Liver (tissue), 8 donors: ENCODE measurements at regions not wholly inside any gene's neighbourhood (a gene's known extent, or its start where the extent isn't known, plus 50 kb on each side); places are given as distances from the start of the nearest gene placed in this dataset.

Source experiments
- DNase-seq: peaks from one replicate; pipeline ENCODE4 v3.0.0-alpha.2; 2017; ENCODE audit warnings: low spot score
- H3K27ac ChIP-seq, 2 donors: one replicate each; pipeline ENCODE4 v1.7.0; 2013; ENCODE audit warnings: inconsistent platforms in 2 of 2, low read length in 2 of 2, control low read depth in 1 of 2, low read depth in 1 of 2, mild to moderate bottlenecking in 1 of 2
- H3K27me3 ChIP-seq, 4 donors: one replicate each; pipeline versions ENCODE4 v1.6.1 to v1.7.0; 2013; ENCODE audit warnings: low read length in 3 of 4, inconsistent platforms in 1 of 4, mild to moderate bottlenecking in 1 of 4, moderate library complexity in 1 of 4; ENCODE audit not compliant: control insufficient read depth in 4 of 4, insufficient read depth in 4 of 4
- H3K36me3 ChIP-seq, 4 donors: one replicate each; pipeline versions ENCODE4 v1.6.1 to v1.7.0; 2013; ENCODE audit warnings: low read length in 3 of 4, mild to moderate bottlenecking in 3 of 4, low read depth in 1 of 4, moderate library complexity in 1 of 4; ENCODE audit not compliant: control insufficient read depth in 4 of 4, insufficient read depth in 3 of 4
- H3K4me1 ChIP-seq, 4 donors: one replicate each; pipeline versions ENCODE4 v1.6.1 to v1.7.0; 2013; ENCODE audit warnings: low read length in 3 of 4, mild to moderate bottlenecking in 3 of 4, moderate library complexity in 1 of 4; ENCODE audit not compliant: control insufficient read depth in 4 of 4, insufficient read depth in 4 of 4
- H3K4me3 ChIP-seq, 3 donors: one replicate each; pipeline versions ENCODE4 v1.6.1 to v1.7.0; 2013; ENCODE audit warnings: low read length in 3 of 3, control low read depth in 1 of 3, low read depth in 1 of 3, mild to moderate bottlenecking in 1 of 3
- H3K9ac ChIP-seq, 2 donors: one replicate each; pipeline ENCODE4 v1.7.0; 2013; ENCODE audit warnings: low read length in 2 of 2, mild to moderate bottlenecking in 2 of 2, moderate library complexity in 2 of 2, control low read depth in 1 of 2, low read depth in 1 of 2
- H3K9me3 ChIP-seq, 4 donors: one replicate each; pipeline versions ENCODE4 v1.6.1 to v1.7.0; 2013; ENCODE audit warnings: low read length in 3 of 4; ENCODE audit not compliant: control insufficient read depth in 4 of 4
- CTCF ChIP-seq: fragments of 150-350 bp; IDR thresholded peaks from 2 replicates; pipeline ENCODE4 v1.5.1; 2017; ENCODE audit warnings: improper control_type of control experiment, low read depth, low read length; ENCODE audit not compliant: missing input control
- EGR1 ChIP-seq, 2 donors: IDR thresholded peaks; 2 replicates each; pipeline ENCODE4 v1.6.1; 2016 to 2018; ENCODE audit warnings: antibody characterized with exemption in 2 of 2, low read depth in 2 of 2
- FOXA1 ChIP-seq: IDR thresholded peaks from 2 replicates; pipeline ENCODE4 v1.6.1; 2016; ENCODE audit warnings: antibody characterized with exemption
- FOXA2 ChIP-seq: IDR thresholded peaks from 2 replicates; pipeline ENCODE4 v1.6.1; 2016; ENCODE audit warnings: antibody characterized with exemption
- HNF4A ChIP-seq, 2 donors: conservative IDR thresholded peaks; 2 replicates each; pipeline ENCODE4 v1.6.1; 2016; ENCODE audit warnings: antibody characterized with exemption in 2 of 2, mild to moderate bottlenecking in 2 of 2
- HNF4G ChIP-seq: IDR thresholded peaks from 2 replicates; pipeline ENCODE4 v1.6.1; 2016; ENCODE audit warnings: antibody characterized with exemption
- JUND ChIP-seq, 2 donors: IDR thresholded peaks; 2 replicates each; pipeline ENCODE4 v1.6.1; 2016; ENCODE audit warnings: antibody characterized with exemption in 2 of 2
- NR2F2 ChIP-seq: IDR thresholded peaks from 2 replicates; pipeline ENCODE4 v1.6.1; 2016; ENCODE audit warnings: antibody characterized with exemption
- RAD21 ChIP-seq, 2 donors: IDR thresholded peaks; 2 replicates each; pipeline ENCODE4 v1.6.1; 2016; ENCODE audit warnings: antibody characterized with exemption in 2 of 2, mild to moderate bottlenecking in 2 of 2
- REST ChIP-seq: IDR thresholded peaks from 2 replicates; pipeline ENCODE4 v1.6.1; 2016; ENCODE audit warnings: antibody characterized with exemption, mild to moderate bottlenecking
- RXRA ChIP-seq, 2 donors: IDR thresholded peaks; 2 replicates each; pipeline ENCODE4 v1.6.1; 2017 to 2018; ENCODE audit warnings: antibody characterized with exemption in 2 of 2, mild to moderate bottlenecking in 1 of 2
- SP1 ChIP-seq: IDR thresholded peaks from 2 replicates; pipeline ENCODE4 v1.6.1; 2018; ENCODE audit warnings: antibody characterized with exemption, mild to moderate bottlenecking
- TAF1 ChIP-seq: conservative IDR thresholded peaks from 2 replicates; pipeline ENCODE4 v1.6.1; 2016; ENCODE audit warnings: antibody characterized with exemption, mild to moderate bottlenecking
- WGBS: extraction: QIAGEN DNeasy Blood & Tissue Kit; methylation state at CpG from one replicate; pipeline ENCODE4 v1.1.7; 2013; 5-methylcytosine and 5-hydroxymethylcytosine counted together
- TF ChIP-seq, protein P1 (sequence below): IDR thresholded peaks from 2 replicates; pipeline ENCODE4 v1.6.1; 2016; ENCODE audit warnings: antibody characterized with exemption
- TF ChIP-seq, protein P2 (sequence below): IDR thresholded peaks from 2 replicates; pipeline ENCODE4 v1.6.1; 2016; ENCODE audit warnings: antibody characterized with exemption
- donor health status: healthy.
- donor health status: healthy.
- donor health status: healthy.
- donor health status: healthy.
- donor health status: healthy.

- WGBS: 48% methylated on average over 2 of the region's 2 CpGs
- no peak for DNase-seq
- Histone ChIP-seq H3K9ac (no peak overlapping the region), H3K36me3 (no peaks in the 10 kb centered on the region), H3K27me3 (no peaks in the 10 kb centered on the region), H3K4me1 (no peaks in the 10 kb centered on the region), H3K4me3 (no peak overlapping the region), H3K9me3 (peaks cover 0 to 2% (median under 1%) of the 10 kb centered on the region in 4 donors), H3K27ac (no peak overlapping the region)
- TF ChIP-seq, protein P1, sequence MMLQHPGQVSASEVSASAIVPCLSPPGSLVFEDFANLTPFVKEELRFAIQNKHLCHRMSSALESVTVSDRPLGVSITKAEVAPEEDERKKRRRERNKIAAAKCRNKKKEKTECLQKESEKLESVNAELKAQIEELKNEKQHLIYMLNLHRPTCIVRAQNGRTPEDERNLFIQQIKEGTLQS: no peak
- TF ChIP-seq, protein P2, sequence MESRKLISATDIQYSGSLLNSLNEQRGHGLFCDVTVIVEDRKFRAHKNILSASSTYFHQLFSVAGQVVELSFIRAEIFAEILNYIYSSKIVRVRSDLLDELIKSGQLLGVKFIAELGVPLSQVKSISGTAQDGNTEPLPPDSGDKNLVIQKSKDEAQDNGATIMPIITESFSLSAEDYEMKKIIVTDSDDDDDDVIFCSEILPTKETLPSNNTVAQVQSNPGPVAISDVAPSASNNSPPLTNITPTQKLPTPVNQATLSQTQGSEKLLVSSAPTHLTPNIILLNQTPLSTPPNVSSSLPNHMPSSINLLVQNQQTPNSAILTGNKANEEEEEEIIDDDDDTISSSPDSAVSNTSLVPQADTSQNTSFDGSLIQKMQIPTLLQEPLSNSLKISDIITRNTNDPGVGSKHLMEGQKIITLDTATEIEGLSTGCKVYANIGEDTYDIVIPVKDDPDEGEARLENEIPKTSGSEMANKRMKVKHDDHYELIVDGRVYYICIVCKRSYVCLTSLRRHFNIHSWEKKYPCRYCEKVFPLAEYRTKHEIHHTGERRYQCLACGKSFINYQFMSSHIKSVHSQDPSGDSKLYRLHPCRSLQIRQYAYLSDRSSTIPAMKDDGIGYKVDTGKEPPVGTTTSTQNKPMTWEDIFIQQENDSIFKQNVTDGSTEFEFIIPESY: no peak
- TF ChIP-seq REST: no peak
- TF ChIP-seq HNF4G: no peak
- no peak for TF ChIP-seq CTCF
- TF ChIP-seq TAF1: no peak
- no peak for TF ChIP-seq RXRA (IDR thresholded peaks at IDR 0.05)
Measured at GRCh38 chrX:79564362-79564761, 197.2 kb upstream of the ITM2A start.

- H3K27ac ChIP-seq: no peak overlapping the region
- H3K27me3 ChIP-seq: no peaks in the 10 kb centered on the region
- 28% methylated on average over 2 of the region's 2 CpGs for WGBS
- H3K4me1 ChIP-seq: no peaks in the 10 kb centered on the region
- no peak overlapping the region for H3K4me3 ChIP-seq
- peaks cover 0 to 3% (median 1%) of the 10 kb centered on the region in 4 donors for H3K9me3 ChIP-seq
- no peaks in the 10 kb centered on the region for H3K36me3 ChIP-seq
- TF ChIP-seq CTCF: no peak
- no peak for TF ChIP-seq HNF4G
- TF ChIP-seq RAD21 (IDR thresholded peaks at IDR 0.05): no peak
- TF ChIP-seq, protein P2: no peak
- TF ChIP-seq SP1: no peak
- TF ChIP-seq JUND (IDR thresholded peaks at IDR 0.05): no peak
- no peak for TF ChIP-seq REST
- TF ChIP-seq FOXA2: no peak
- TF ChIP-seq HNF4A (conservative IDR thresholded peaks at IDR 0.05): no peak
- no peak for TF ChIP-seq EGR1 (IDR thresholded peaks at IDR 0.05; ENCODE audit: low read depth in 2 of 2)
- TF ChIP-seq NR2F2: no peak
- TF ChIP-seq FOXA1: no peak
- TF ChIP-seq, protein P1: no peak
- no peak for DNase-seq
- no peak overlapping the region for H3K9ac ChIP-seq
Measured at GRCh38 chrX:79559290-79559689, 192.2 kb upstream of the ITM2A start.
